Tibial nerve (tissue), 3 donors: ENCODE measurements at regions not wholly inside any gene's neighbourhood (a gene's known extent, or its start where the extent isn't known, plus 50 kb on each side); places are given as distances from the start of the nearest gene placed in this dataset.

Source experiments
- CTCF ChIP-seq, 5 experiments: fragments of 200-600 bp in 3 of 5; fragments of 450-650 bp in 2 of 5; sonication (generic) in 3 of 5; IDR thresholded peaks; one replicate each; pipeline ENCODE4 v1.5.1; 2016 to 2019; ENCODE audit warnings: antibody characterized with exemption in 5 of 5, mild to moderate bottlenecking in 3 of 5, moderate library complexity in 2 of 5
- POLR2A ChIP-seq, 2 donors: fragments of 450-650 bp; IDR thresholded peaks; one replicate each; pipeline ENCODE4 v1.6.1; 2017; ENCODE audit warnings: antibody characterized with exemption in 2 of 2, mild to moderate bottlenecking in 2 of 2, moderate library complexity in 2 of 2

GRCh38 chr10:4373612-4374011 lies 452.4 kb upstream of the AKR1E2 start:
- TF ChIP-seq CTCF (IDR thresholded peaks at IDR 0.05) (no peak), POLR2A (IDR thresholded peaks at IDR 0.05) (no peak)
